MCF 10A (cell line): ENCODE measurements at regions not wholly inside any gene's neighbourhood (a gene's known extent, or its start where the extent isn't known, plus 50 kb on each side); places are given as distances from the start of the nearest gene placed in this dataset.

Experiments used
- BruUV-seq: library from RNA; stranded (reverse); fragments of 400-500 nt; replicated peaks from 2 replicates; lab custom pipeline; 2021; lab: Mats Ljungman, UMichigan
- CTCF ChIA-PET: fragments of 300-600 bp; sonication (Branson Sonifier 250); formaldehyde crosslinking; extraction: SDS; loops from one replicate; lab custom pipeline; 2021; ENCODE audit warnings: antibody characterized with exemption, inconsistent platforms; lab: Yijun Ruan, JAX
- POLR2A ChIA-PET: fragments of 300-600, 350-650 bp; sonication (Branson Sonifier 250); formaldehyde crosslinking; extraction: SDS; loops from one replicate; lab custom pipeline; 2020; ENCODE audit warnings: antibody characterized with exemption, inconsistent platforms; lab: Yijun Ruan, JAX
- DNase-seq: peaks from one replicate; pipeline ENCODE4 v3.0.0-alpha.2; 2018; ENCODE audit not compliant: unreplicated experiment
- H3K27ac Mint-ChIP-seq: one replicate; pipeline ENCODE4 v1.8.0; 2022; ENCODE audit warnings: mild to moderate bottlenecking, low read depth, mixed read lengths; ENCODE audit not compliant: unreplicated experiment
- H3K27me3 Mint-ChIP-seq: one replicate; pipeline ENCODE4 v1.8.0; 2022; ENCODE audit warnings: mixed read lengths; ENCODE audit not compliant: insufficient read depth, unreplicated experiment
- H3K36me3 Mint-ChIP-seq: one replicate; pipeline ENCODE4 v1.8.0; 2022; ENCODE audit warnings: mild to moderate bottlenecking, moderate library complexity, mixed read lengths; ENCODE audit not compliant: insufficient read depth, unreplicated experiment
- H3K4me1 Mint-ChIP-seq: one replicate; pipeline ENCODE4 v1.8.0; 2022; ENCODE audit warnings: mixed read lengths; ENCODE audit not compliant: insufficient read depth, unreplicated experiment
- H3K4me3 Mint-ChIP-seq: one replicate; pipeline ENCODE4 v1.8.0; 2022; ENCODE audit warnings: mild to moderate bottlenecking, moderate library complexity, mixed read lengths; ENCODE audit not compliant: unreplicated experiment
- H3K9me3 Mint-ChIP-seq: one replicate; pipeline ENCODE4 v1.8.0; 2022; ENCODE audit warnings: mixed read lengths; ENCODE audit not compliant: unreplicated experiment
- intact Hi-C: fragments of 100-400 bp; cut with micrococcal nuclease; formaldehyde crosslinking; loops from 2 replicates; pipeline ENCODE4 v1.14.1; 2022
- TF ChIP-seq, protein P1 (sequence below): fragments of 200-600 bp; IDR thresholded peaks from one replicate; pipeline ENCODE4 v1.8.0; 2022; ENCODE audit warnings: antibody characterized with exemption, mild to moderate bottlenecking; ENCODE audit not compliant: unreplicated experiment

DNA sequence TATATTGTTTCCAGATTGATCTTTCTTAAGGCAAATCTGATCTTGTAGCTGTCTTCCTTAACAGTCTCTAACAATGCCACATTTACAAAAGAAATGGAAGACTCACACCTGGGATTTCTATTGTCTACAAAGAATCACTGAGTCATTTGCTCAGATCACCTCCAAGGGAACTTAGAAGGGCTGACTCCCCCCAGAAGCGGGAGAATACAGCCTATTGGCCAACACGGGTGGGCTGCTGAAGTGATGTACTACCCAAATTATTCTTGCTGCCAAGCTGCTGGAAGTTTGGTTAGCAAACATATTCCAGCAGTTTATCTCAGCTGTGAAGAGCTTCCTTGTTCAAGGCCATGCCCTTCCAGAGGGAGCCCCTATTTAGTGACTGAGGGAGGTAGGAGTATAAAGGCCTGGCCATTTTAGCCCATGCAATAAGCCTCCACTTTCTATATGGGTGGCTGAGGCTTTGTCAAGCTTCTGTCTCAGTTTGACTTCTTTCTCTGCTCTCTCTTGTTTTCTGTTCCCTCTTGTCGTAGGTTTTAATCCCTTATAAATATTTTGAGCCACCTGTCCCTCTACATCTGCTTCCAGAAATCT is 379.4 kb downstream of the PRR16 start:
- no TSS peak for BruUV-seq

DNA sequence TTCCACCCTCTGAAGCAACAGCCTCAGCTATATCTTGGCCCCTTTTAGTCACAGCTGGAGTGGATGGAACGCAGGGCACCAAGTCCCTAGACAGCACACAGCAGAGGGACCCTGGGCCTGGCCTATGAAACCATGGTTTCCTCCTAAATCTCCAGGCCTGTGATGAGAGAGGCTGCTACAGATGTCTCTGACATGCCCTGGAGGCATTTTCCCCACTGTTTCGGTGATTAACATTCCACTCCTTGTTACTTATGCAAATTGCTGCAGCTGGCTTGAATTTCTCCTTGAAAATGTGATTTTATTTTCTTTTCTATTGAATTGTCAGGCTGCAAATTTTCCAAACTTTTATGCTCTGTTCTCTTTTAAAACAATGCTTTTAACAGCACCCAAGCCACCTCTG is 384.8 kb downstream of the PRR16 start:
- TF ChIP-seq, protein P1, sequence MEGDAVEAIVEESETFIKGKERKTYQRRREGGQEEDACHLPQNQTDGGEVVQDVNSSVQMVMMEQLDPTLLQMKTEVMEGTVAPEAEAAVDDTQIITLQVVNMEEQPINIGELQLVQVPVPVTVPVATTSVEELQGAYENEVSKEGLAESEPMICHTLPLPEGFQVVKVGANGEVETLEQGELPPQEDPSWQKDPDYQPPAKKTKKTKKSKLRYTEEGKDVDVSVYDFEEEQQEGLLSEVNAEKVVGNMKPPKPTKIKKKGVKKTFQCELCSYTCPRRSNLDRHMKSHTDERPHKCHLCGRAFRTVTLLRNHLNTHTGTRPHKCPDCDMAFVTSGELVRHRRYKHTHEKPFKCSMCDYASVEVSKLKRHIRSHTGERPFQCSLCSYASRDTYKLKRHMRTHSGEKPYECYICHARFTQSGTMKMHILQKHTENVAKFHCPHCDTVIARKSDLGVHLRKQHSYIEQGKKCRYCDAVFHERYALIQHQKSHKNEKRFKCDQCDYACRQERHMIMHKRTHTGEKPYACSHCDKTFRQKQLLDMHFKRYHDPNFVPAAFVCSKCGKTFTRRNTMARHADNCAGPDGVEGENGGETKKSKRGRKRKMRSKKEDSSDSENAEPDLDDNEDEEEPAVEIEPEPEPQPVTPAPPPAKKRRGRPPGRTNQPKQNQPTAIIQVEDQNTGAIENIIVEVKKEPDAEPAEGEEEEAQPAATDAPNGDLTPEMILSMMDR = no peak
- no peaks in the 10 kb centered on the region for H3K9me3 Mint-ChIP-seq
- no peak for DNase-seq
- POLR2A ChIA-PET = no interaction called here
- intact Hi-C loops = no loop called here
- H3K36me3 Mint-ChIP-seq = no peaks in the 10 kb centered on the region
- no peaks in the 10 kb centered on the region for H3K4me1 Mint-ChIP-seq
- CTCF ChIA-PET = interaction anchor here (0.9 kb wide), 1 partner anchor 32 kb away, joined by 4 read pairs; no protein-coding TSS in a partner anchor
- no peaks in the 10 kb centered on the region for H3K27me3 Mint-ChIP-seq
- no peak overlapping the region for H3K27ac Mint-ChIP-seq
- no peak overlapping the region for H3K4me3 Mint-ChIP-seq
- no TSS peak for BruUV-seq

More for the DNA sequence above, 379.4 kb downstream of the PRR16 start:
- no peak overlapping the region for H3K4me3 Mint-ChIP-seq
- H3K27ac Mint-ChIP-seq = no peak overlapping the region
- ChIA-PET CTCF (no interaction called here), POLR2A (no interaction called here)
- DNase-seq = no peak
- TF ChIP-seq, protein P1 = no peak
- no peaks in the 10 kb centered on the region for H3K9me3 Mint-ChIP-seq
- H3K36me3 Mint-ChIP-seq = no peaks in the 10 kb centered on the region
- H3K27me3 Mint-ChIP-seq = no peaks in the 10 kb centered on the region
- no peaks in the 10 kb centered on the region for H3K4me1 Mint-ChIP-seq
- intact Hi-C loops = no loop called here

DNA sequence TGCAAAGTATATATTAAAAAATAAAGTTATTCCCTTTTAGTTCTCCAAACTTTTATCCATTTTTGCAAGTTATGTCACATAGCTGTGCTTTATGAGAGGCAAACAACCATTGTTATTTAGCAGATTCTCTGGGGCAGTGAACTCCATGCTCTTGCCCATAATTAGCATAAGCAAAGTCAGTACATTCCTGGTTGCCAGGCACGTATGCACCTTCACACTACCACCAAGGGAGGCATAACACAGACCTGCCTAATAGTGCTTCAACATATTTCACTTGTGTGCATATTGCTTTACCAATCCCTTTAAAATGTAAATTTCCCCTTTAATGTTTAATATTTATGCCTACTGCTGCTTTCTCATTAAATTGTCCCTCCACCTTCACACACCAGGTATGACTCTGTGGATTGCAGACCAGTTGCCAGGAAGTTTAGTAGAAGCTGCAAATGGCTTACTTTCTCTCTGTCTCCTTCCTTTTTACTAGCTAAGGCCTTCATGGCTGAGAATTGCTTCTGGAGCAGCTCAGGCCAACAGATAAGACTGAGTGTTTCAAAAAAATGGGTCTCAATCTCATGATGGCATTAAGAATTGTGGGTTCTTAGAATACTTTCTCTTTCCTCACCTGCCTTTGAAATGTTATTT is 388.2 kb downstream of the PRR16 start:
- Mint-ChIP-seq H3K9me3 (no peaks in the 10 kb centered on the region), H3K36me3 (no peaks in the 10 kb centered on the region), H3K4me3 (no peak overlapping the region), H3K27me3 (no peaks in the 10 kb centered on the region), H3K27ac (no peak overlapping the region), H3K4me1 (no peaks in the 10 kb centered on the region)
- TF ChIP-seq, protein P1 = no peak
- POLR2A ChIA-PET = no interaction called here
- intact Hi-C loops = no loop called here
- BruUV-seq = no TSS peak
- DNase-seq = no peak
- CTCF ChIA-PET = interaction anchor here (0.5 to 1.6 kb wide), 5 partner anchors 21 to 773 kb away, joined by 3 to 8 read pairs (median 3); no protein-coding TSS in a partner anchor

DNA sequence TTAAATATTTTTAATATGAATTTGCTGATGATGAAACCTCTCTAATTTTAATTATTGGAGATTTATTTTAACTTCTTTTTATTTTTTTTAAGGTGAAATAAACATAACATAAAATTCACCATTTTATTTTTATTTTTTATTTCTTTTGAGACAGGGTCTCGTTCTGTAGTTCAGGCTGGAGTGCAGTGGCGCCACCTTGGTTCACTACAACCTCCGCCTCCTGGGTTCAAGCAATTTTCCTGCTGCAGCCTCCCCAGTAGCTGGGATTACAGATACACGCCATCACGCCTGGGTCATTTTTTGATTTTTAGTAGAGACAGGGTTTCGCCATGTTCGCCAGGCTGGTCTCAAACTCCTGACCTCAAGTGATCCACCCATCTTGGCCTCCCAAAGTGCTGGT is 402.9 kb downstream of the PRR16 start:
- Mint-ChIP-seq H3K4me1 (no peaks in the 10 kb centered on the region), H3K27me3 (no peaks in the 10 kb centered on the region), H3K4me3 (no peak overlapping the region), H3K36me3 (no peaks in the 10 kb centered on the region), H3K27ac (no peak overlapping the region), H3K9me3 (no peaks in the 10 kb centered on the region)
- ChIA-PET CTCF (no interaction called here), POLR2A (no interaction called here)
- DNase-seq = no peak
- TF ChIP-seq, protein P1 = no peak
- intact Hi-C loops = no loop called here
- no TSS peak for BruUV-seq
